ENCODE measurements at regions not wholly inside any gene's neighbourhood (a gene's known extent, or its start where the extent isn't known, plus 50 kb on each side); places are given as distances from the start of the nearest gene placed in this dataset.
A peak's percentile ranks its signal among the peaks of the same experiment; 100 is the strongest.

- no peak for TF ChIP-seq CTCF (IDR thresholded peaks at IDR 0.05)
- DNase-seq (no peak), ATAC-seq (no peak)
- Histone ChIP-seq H3K9me3 (no peaks in the 10 kb centered on the region), H3K4me3 (no peak overlapping the region), H3K4me1 (no peaks in the 10 kb centered on the region), H3K27me3 (peaks cover 0 to 2% of the 10 kb centered on the region in 2 donors), H3K36me3 (no peaks in the 10 kb centered on the region), H3K27ac (no peak overlapping the region)
- intact Hi-C loops (cut with DNase I), result no loop called here
These were observed 55.5 kb upstream of the ARAP3 start for GRCh38 chr5:141737535-141737934.

- ATAC-seq (no peak), DNase-seq (no peak)
- Histone ChIP-seq H3K9me3 (no peaks in the 10 kb centered on the region), H3K4me3 (no peak overlapping the region), H3K27me3 (no peaks in the 10 kb centered on the region), H3K27ac (no peak overlapping the region), H3K36me3 (no peaks in the 10 kb centered on the region), H3K4me1 (no peaks in the 10 kb centered on the region)
- intact Hi-C loops (cut with DNase I), result no loop called here
- no peak for TF ChIP-seq CTCF (IDR thresholded peaks at IDR 0.05)
These were observed 53.8 kb upstream of the ARAP3 start for GRCh38 chr5:141735823-141736222.

DNA sequence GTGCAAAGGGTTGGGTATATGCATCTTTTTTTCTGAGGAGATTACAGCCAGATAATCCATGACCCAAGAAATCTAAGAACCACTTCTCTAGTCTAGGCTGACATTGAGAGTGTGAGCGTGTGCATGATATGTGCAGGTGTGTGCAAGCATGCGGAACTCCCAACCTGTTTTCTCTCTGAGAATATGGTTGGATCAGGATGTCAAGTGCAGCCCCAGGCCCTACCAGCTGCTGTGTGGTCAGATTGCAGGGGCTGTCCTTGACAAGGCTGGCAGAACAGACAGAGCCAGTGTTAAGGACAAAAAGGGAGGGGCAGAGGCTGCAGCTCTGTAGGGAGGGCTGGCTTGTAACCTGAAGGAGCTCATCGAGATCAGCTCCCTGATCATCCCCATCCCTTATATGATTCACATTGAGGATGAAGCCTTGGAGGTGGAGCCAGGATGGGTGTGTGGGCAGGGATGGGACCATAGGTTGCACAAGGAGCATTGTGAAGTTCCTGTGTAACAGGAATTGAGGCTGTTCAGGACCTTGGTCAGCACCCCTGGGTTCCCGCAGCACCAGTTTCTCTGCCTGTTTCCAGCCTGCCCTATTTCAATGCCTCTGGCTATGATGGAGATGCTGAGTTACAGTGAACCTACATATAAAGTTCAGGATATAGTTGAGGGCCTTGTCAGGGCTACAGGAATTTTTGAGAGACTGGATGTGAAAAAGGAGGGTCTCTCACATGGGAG is 52.6 kb upstream of the ARAP3 start:
- Histone ChIP-seq H3K4me3 (no peak overlapping the region), H3K27ac (no peak overlapping the region), H3K9me3 (no peaks in the 10 kb centered on the region), H3K36me3 (no peaks in the 10 kb centered on the region), H3K27me3 (no peaks in the 10 kb centered on the region), H3K4me1 (no peaks in the 10 kb centered on the region)
- intact Hi-C loops (cut with DNase I), result no loop called here
- no peak for TF ChIP-seq CTCF (IDR thresholded peaks at IDR 0.05)
- peak; percentile 81 for ATAC-seq
- peak in 2 of 4 donors; percentile 42 to 71 for DNase-seq

GRCh38 chr5:141733198-141733597 is 51.2 kb upstream of the ARAP3 start:
- intact Hi-C loops (cut with DNase I), result no loop called here

DNA sequence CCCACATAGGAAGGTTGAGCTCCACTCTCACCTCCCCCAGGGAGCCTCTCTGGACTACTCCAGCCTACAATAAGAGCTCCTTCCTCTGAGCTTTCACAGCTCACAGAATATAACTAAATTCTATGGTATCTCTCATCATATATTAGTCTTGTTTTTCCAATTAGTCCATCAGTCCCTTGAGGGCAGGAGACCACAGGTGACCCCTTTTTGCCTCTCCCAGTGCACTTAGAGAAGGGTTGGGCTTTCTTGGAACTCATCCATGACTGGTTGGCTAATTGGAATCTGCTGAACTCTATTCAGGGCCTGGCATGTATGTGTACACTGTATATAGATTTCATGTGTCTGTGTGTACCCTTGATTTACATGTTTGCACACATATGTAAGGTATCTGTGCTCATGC is 50.4 kb upstream of the ARAP3 start:
- no peak for ATAC-seq
- Histone ChIP-seq H3K4me1 (no peaks in the 10 kb centered on the region), H3K36me3 (no peaks in the 10 kb centered on the region), H3K27ac (no peak overlapping the region), H3K27me3 (no peaks in the 10 kb centered on the region), H3K4me3 (no peak overlapping the region), H3K9me3 (no peaks in the 10 kb centered on the region)
- intact Hi-C loops (cut with DNase I), result no loop called here
- no peak for DNase-seq
- TF ChIP-seq CTCF (IDR thresholded peaks at IDR 0.05), result no peak

More at GRCh38 chr5:141733198-141733597, 51.2 kb upstream of the ARAP3 start:
- ATAC-seq (no peak), DNase-seq (no peak)
- no peak overlapping the region for H3K27ac ChIP-seq
- H3K27me3 ChIP-seq, result no peaks in the 10 kb centered on the region
- H3K4me1 ChIP-seq, result no peaks in the 10 kb centered on the region
- no peaks in the 10 kb centered on the region for H3K9me3 ChIP-seq
- H3K36me3 ChIP-seq, result no peaks in the 10 kb centered on the region
- no peak overlapping the region for H3K4me3 ChIP-seq
- no peak for TF ChIP-seq CTCF (IDR thresholded peaks at IDR 0.05)
